ENCODE measurements at regions not wholly inside any gene's neighbourhood (a gene's known extent, or its start where the extent isn't known, plus 50 kb on each side); places are given as distances from the start of the nearest gene placed in this dataset.
"Not testable (repeated sequence)": the region's sequence is repeated elsewhere in the genome, so short reads cannot be mapped to it uniquely, and the experiment has no call there.

DNA sequence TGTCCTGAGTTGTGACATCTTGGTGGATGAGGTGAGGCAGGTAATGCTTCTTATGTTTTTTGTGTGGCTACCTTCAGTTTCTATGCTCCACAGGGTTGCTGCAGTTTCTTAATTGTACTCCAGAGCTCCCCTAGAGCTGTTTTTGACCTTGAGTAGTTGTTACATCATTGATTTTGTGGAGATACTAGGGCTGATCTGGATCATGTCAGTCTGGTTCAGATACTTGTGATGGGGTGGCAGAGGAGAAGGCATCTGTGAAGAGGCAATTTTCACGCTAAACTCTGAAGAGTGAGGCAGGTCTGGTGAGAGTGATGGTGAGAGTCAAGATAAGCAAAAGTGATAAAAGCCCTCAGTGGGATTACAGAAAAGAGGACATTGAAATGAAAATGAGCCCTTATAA is 1180.2 kb downstream of the RAPGEF2 start:
- no peak for DNase-seq (ENCODE audit: low read depth in 4 of 4, low spot score in 3 of 4)

- no peak for DNase-seq (ENCODE audit: low read depth in 4 of 4, low spot score in 3 of 4)
Observed at GRCh38 chr4:160284516-160284915, 1181.6 kb downstream of the RAPGEF2 start.

DNA sequence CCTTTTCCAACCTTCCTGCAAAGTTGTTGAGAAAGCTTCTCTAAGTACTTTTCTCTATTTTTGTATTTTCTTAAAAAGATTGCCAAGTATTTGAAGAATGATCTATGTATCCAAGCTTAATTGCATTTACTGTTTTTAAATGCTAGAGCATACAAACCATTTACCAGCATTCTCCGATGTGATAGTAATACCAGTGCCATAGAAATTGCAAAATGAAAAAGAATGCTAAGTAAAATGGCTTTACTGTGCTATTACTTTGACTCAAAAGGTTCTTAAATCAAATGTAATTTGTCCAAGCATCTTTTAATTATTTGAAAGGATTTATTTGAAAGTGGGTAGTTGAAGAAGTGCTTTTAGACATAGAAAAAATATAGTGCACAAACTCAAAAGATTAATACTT is 1183.2 kb downstream of the RAPGEF2 start:
- DNase-seq (ENCODE audit: low read depth in 4 of 4, low spot score in 3 of 4): no peak

DNA sequence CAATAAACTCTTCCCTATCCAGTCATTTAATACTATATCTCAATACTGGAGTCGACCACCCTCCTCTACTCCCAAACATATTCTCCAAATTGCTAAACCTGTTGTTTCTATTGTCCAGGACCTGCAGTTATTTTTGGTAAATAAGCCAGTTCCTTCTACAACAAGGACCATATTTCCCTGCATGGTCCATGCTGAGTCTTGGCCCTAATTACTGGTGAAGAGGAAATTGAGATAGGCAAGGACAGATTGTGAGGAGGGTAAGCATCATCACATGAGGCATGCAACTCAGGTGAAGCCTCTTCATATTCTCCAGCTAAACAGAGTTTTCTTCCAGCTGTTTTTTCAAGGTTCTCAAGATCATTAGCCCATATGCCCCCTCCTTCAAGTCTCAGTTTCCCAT is 1193.6 kb downstream of the RAPGEF2 start:
- no peak for DNase-seq (ENCODE audit: low read depth in 4 of 4, low spot score in 3 of 4)

DNA sequence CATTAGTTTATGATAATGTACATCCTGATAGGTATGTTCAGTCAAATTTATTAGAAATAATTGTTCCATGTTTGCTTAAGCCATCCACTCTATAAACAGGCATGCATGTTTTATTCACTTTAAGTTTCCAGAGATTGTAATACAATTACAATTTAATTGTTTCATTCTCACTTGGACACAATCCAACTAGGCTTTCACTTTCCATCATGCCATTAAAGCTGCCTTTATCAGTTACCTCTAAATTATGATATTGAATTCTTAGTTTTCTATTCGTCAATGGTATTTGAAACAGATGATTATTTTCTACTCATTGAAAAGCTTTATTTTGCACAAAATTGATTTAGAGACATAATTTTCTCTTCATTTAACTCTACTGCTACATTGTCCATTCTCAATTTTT is 1196.3 kb downstream of the RAPGEF2 start:
- no peak for DNase-seq (ENCODE audit: low read depth in 4 of 4, low spot score in 3 of 4)

GRCh38 chr4:160299608-160300007 is 1196.7 kb downstream of the RAPGEF2 start:
- DNase-seq (ENCODE audit: low read depth in 4 of 4, low spot score in 3 of 4): no peak

- no peak for DNase-seq (ENCODE audit: low read depth in 4 of 4, low spot score in 3 of 4)
Observed at GRCh38 chr4:160316036-160316435, 1213.2 kb downstream of the RAPGEF2 start.

DNA sequence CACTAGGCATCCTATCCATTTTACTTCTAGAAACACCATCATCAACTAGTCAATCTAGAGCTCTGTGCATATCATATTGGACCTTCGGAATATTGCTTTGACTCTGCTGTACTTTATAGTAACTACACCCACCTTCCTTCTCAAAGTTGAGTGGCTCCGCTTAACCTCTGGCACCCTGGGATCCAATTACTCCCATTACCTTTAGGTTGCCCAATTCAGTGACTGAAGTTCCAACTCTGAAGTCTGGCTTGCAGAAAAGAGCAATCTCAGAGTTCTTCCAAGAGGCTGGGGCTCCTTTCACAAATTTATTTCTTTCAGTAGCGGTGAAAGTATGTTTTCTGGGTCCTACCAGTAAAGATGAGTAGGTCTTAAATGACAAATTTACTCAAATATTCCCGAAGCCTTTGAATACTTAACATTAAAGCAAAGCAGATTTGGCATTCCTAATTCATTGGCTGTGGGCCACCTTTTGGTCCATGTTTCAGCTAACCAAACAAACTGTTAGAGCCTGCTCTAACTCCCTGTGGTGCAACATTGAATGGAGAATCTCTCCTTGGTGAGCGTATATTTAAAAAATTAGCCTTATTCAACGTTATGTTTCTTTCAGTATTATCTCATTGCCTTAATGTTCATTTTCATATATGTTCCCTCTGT is 1215.8 kb downstream of the RAPGEF2 start:
- DNase-seq (ENCODE audit: low read depth in 4 of 4, low spot score in 3 of 4): no peak

- no peak for DNase-seq (ENCODE audit: low read depth in 4 of 4, low spot score in 3 of 4)
Observed at GRCh38 chr4:160319221-160319867, 1216.5 kb downstream of the RAPGEF2 start.

DNA sequence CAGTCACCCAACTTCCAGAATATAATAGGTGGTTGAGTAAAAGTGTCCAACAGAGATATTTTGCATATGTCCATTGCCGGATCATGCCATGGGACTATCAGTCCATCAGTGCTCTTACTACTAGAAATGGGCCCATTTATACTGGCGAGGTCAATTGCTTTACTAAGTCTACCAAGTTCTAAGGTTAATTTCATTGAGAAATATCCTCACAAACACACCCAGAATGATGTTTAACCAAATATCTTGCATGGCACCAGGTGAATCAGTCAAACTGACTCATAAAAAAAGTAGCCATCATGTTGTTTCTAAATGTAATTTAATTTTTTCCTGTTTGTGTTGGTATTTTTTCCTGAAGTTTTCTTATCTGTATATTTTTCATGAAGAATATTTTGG is 1217.0 kb downstream of the RAPGEF2 start:
- no peak for DNase-seq (ENCODE audit: low read depth in 4 of 4, low spot score in 3 of 4)

DNA sequence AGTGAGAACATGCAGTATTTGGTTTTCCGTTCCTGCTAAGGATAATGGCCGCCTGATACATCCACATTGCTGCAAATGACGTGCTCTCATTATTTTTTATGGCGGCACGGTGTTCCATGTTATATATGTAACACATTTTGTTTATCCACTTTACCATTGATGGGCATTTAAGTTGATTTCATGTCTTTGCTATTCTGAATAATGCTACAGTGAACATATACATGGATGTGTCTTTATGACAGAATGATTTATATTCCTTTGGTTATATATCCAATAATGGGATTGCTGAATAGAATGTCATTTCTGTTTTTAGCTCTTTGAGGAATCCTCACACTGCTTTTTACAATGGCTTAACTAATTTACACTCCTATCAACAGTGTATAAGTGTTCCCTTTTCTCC is 1223.2 kb downstream of the RAPGEF2 start:
- no peak for DNase-seq (ENCODE audit: low read depth in 4 of 4, low spot score in 3 of 4)

DNA sequence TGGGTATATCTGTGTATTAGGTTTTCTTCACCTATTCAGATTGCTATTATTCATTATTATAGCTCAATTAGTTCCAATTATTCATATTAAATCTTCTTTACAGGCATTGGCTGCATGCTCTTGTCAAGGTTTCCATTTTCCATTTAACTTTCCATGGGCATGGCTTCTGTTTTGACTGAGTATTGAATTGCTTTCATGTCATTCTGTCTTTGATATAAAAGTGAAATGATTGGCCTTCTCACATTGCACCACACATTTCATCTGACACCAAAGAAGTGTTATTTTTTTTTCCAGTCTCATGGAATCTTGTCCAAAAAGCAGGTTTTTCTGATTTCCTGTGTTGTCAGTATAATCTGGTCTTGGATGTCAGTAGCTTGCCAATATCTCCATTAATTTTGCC is 1244.3 kb downstream of the RAPGEF2 start:
- DNase-seq (ENCODE audit: low read depth in 4 of 4, low spot score in 3 of 4): no peak

DNA sequence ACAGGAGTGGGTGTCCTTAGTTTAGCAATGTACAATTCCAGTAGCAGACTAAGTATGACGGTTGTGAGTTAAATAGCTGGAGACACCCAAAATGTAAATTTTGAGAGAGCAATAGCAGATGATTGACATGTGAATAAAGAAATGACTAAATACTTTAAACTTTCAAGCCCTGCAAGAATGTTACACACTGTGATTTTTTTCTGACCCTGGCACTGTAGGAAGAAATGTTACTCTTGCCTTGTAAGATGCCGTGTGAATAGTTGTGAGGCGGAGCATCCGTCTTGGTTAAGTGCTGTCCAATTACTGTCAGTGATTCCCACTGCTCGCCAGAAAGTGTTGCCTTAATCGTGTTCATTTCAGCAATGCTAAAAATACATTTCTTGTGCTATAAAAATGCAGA is 1248.1 kb downstream of the RAPGEF2 start:
- DNase-seq (ENCODE audit: low read depth in 4 of 4, low spot score in 3 of 4): no peak

DNA sequence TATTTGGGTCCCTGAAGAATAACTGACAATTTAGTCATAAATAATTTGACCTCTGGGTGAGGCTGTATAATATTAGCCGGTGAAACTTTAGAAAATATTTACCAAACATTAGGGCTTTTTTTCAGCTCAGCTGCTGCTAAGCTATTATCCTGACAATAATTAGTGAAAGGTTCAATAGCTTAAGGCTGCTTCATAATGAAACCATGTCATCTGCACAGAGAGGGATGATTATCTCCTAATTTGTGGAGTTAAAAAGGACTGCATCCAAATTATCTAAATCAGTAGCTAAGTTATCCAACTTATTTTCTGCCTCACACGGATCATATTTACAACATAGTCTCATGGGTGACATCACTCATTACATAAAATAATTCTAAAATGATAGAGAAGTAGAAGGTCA is 1249.8 kb downstream of the RAPGEF2 start:
- no peak for DNase-seq (ENCODE audit: low read depth in 4 of 4, low spot score in 3 of 4)

DNA sequence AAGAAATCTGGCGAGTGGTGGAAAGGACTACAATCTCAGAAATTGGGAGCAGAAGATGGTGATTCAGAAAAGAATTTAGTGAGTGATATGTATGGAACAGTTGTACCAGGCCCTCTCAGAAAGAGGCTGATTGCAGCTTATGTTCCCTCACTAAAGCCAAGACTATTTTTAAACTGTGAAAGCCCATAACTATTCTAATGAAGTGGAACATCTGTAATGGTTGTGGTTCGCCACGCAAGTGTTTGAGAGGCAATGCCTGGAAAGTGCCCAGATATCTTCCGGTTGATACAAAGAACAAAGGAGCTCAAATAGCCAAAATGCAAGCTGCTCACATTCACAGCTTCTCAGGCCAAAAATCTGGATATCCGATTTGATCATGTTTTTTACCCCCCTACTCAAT is 1250.7 kb downstream of the RAPGEF2 start:
- no peak for DNase-seq (ENCODE audit: low read depth in 4 of 4, low spot score in 3 of 4)

DNA sequence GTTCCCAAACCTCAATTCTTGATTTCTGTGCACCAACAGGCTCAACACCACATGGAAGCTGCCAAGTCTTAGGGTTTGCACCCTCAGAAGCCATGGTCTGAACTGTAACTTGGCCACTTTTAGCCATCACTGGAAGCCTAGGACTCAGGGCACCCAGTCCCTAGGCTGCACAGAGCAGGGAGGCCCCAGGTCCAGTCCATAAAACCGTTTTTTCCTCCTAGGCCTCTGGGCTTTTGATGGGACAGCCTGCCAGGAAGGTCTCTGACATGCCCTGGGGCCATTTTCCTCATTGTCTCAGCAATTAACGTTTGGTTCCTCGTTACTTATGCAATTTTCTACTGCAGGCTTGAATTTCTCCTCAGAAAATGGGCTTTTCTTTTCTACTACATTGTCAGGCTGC is 1259.6 kb downstream of the RAPGEF2 start:
- DNase-seq (ENCODE audit: low read depth in 4 of 4, low spot score in 3 of 4): no peak

DNA sequence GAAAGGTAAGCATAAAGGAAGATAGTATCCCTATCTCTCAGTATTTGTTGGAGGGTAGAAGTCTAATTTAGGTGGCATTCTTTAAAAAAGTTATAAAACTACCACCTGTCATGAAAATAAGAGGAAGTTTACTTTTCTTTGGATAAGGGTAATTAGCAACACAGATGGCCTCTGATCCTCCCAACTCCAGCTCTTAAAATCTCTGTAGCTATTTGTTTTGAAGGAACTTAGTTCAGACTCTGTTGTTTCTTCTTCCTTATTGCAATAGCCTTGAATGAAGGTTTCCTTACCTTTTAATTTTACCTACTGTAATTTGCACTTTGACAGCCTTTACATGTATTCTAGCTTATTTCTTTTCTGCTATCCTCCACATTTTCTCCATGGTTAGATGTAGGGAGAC is 1261.3 kb downstream of the RAPGEF2 start:
- no peak for DNase-seq (ENCODE audit: low read depth in 4 of 4, low spot score in 3 of 4)

DNA sequence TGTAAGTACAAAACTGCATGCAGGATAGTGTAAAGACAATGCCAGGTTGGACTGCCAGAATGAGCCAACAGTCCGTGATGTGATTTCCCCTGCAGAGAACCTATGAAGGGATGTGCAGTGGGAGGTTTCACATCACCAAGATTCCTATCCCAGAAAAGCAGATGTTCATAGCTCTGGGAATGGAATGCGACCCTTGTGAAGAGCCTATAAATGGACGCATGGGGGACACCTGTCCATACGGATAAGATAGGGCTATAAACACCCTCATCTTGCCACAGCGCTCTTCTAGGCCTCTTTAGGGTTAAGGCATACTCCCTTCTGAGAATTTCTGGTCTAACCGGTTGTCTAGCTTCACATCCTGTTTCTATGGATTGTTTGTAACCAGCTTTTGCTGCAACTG is 1261.8 kb downstream of the RAPGEF2 start:
- not testable (repeated sequence) for DNase-seq (ENCODE audit: low read depth in 4 of 4, low spot score in 3 of 4)

DNA sequence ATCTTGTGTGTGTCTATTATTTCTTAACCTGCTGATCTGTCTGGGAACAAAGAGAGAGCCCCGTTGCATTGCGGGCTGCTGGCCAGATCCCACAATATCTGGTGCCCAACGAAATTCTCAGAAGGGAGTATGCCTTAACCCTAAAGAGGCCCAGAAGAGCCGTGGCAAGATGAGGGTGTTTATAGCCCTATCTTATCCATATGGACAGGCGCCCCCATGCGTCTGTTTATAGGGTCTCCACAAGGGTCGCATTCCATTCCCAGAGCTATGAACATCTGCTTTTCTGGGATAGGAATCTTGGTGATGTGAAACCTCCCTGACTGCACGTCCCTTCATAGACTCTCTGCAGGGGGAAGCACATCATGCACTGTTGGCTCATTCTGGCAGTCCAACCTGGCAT is 1262.5 kb downstream of the RAPGEF2 start:
- DNase-seq (ENCODE audit: low read depth in 4 of 4, low spot score in 3 of 4): not testable (repeated sequence)

GRCh38 chr4:160370046-160370445 is 1267.2 kb downstream of the RAPGEF2 start:
- no peak for DNase-seq (ENCODE audit: low read depth in 4 of 4, low spot score in 3 of 4)

- no peak for DNase-seq (ENCODE audit: low read depth in 4 of 4, low spot score in 3 of 4)
Observed at GRCh38 chr4:160371446-160371845, 1268.6 kb downstream of the RAPGEF2 start.

DNA sequence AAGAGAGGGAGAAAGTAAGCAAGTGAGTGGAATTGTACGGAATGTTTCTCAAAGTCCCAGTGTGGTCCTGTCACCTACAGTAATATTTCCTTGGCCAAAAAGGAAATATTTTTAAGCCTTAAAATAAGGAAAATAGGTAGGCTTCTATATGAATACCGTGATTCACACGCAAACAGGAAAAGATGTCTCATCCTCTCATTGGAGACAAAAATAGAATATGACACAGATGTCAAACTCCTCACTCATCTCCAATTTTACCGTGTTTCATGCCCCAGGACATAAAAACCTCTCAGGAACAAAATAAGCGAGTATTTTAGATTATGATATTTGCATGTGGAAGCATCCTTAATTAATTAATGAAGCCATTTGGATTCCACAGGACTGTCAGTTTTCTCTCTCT is 1269.5 kb downstream of the RAPGEF2 start:
- DNase-seq (ENCODE audit: low read depth in 4 of 4, low spot score in 3 of 4): no peak

DNA sequence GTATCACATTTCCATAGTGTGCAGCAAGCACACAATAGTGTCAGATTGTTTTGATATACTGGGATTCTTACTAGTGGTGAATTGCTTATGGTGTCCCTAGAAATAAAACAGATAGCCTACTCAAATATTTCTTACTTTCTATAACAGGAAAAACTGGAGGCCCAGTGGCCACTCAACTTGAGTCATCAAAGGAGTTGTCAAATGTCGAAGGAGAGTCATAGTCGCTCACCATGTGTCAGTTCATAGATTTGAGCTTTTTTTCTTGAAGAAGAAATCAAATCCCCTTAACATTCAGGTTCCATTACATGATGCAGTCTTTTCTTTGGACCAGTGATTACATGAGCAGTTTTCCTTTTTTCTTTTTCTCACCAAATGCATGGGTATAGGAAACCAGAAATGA is 1271.0 kb downstream of the RAPGEF2 start:
- no peak for DNase-seq (ENCODE audit: low read depth in 4 of 4, low spot score in 3 of 4)
